K562 (cell line): ENCODE measurements at regions not wholly inside any gene's neighbourhood (a gene's known extent, or its start where the extent isn't known, plus 50 kb on each side); places are given as distances from the start of the nearest gene placed in this dataset.

Source experiments
- JUN ChIP-seq, 2 experiments: sonication (generic) in 1 of 2; formaldehyde crosslinking in 1 of 2; IDR thresholded peaks; 2 replicates each; pipeline versions ENCODE4 v1.6.1 to v1.8.0; 2012 to 2022; ENCODE audit warnings: borderline replicate concordance in 2 of 2, mild to moderate bottlenecking in 2 of 2, improper control_type of control experiment in 1 of 2, low read depth in 1 of 2, low read length in 1 of 2, missing genetic modification reagents in 1 of 2
- POLR2A ChIP-seq: fragments of 450-650 bp; conservative IDR thresholded peaks from 2 replicates; pipeline ENCODE4 v1.6.1; 2016
- TF ChIP-seq, protein P1 (sequence below), 2 experiments: IDR thresholded peaks; 2 replicates each; pipeline ENCODE4 v1.6.1; 2011; ENCODE audit warnings: borderline replicate concordance in 1 of 2, control low read depth in 1 of 2, low read depth in 1 of 2, low read length in 1 of 2, mild to moderate bottlenecking in 1 of 2, mixed read lengths in 1 of 2, moderate library complexity in 1 of 2; ENCODE audit not compliant: insufficient read depth in 1 of 2, insufficient read length in 1 of 2, poor library complexity in 1 of 2, severe bottlenecking in 1 of 2; ENCODE audit errors: extremely low read depth in 1 of 2

DNA sequence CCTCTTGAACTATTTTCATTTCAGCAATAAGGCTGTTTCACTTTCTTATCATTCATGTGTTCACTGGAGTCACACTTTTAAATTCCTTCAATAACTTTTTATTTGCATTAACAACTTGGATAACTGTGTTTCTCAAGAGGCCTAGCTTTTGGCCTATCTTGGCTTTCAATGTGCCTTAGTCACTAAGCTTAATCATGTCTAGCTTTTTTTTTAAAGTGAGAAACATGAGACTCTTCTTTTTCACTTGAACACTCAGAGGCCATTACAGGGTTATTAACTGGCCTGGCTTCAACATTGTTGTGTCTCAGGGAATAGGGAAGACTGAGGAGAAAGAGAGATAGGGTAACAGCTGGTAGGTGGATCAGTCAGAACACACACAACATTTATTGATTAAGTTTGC is 64.0 kb upstream of the VCX2 start:
- TF ChIP-seq POLR2A (no peak), JUN (IDR thresholded peaks at IDR 0.05; ENCODE audit: borderline replicate concordance, low read depth, low read length) (no peak), JUN (CRISPR knock-in tag; IDR thresholded peaks at IDR 0.05; ENCODE audit: borderline replicate concordance) (no peak)
- TF ChIP-seq, protein P1, sequence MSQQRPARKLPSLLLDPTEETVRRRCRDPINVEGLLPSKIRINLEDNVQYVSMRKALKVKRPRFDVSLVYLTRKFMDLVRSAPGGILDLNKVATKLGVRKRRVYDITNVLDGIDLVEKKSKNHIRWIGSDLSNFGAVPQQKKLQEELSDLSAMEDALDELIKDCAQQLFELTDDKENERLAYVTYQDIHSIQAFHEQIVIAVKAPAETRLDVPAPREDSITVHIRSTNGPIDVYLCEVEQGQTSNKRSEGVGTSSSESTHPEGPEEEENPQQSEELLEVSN (IDR thresholded peaks at IDR 0.05; ENCODE audit: borderline replicate concordance in 1 of 2, extremely low read depth in 1 of 2, insufficient read depth in 1 of 2, insufficient read length in 1 of 2, low read depth in 1 of 2, low read length in 1 of 2, poor library complexity in 1 of 2, severe bottlenecking in 1 of 2), result no peak
